ENCODE measurements at regions not wholly inside any gene's neighbourhood (a gene's known extent, or its start where the extent isn't known, plus 50 kb on each side); places are given as distances from the start of the nearest gene placed in this dataset.

DNA sequence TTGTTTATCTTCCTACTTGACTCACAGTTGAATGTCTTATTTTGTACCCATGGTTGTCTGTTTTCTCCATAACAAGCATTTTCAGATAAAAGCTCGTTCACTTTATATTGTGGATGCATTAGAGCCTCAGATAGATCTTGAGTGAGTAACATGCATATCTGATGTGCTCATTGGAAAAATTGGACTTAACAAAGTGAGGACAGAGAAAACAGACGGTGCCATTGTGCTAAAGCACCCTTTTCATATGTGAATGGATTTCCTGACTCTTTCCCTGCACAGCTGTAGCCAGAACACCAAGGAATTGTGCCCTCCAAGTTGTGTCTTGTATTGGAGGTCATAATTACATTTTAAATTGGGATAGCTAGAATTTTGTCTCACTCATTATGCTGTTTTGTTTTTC lies 325.8 kb upstream of the MEF2C start:
- TF ChIP-seq CTCF (IDR thresholded peaks at IDR 0.05) (no peak), EP300 (IDR thresholded peaks at IDR 0.05) (no peak), POLR2AphosphoS5 (IDR thresholded peaks at IDR 0.05) (no peak)

All from stomach (tissue), 4 donors.